ENCODE measurements at regions not wholly inside any gene's neighbourhood (a gene's known extent, or its start where the extent isn't known, plus 50 kb on each side); places are given as distances from the start of the nearest gene placed in this dataset.
"Not testable (repeated sequence)": the region's sequence is repeated elsewhere in the genome, so short reads cannot be mapped to it uniquely, and the experiment has no call there.

- no peak for DNase-seq
These were observed 442.6 kb upstream of the RGMB start for GRCh38 chr5:98330871-98331270.

GRCh38 chr5:98333921-98334320, 439.5 kb upstream of the RGMB start:
- no peak for DNase-seq

GRCh38 chr5:98334946-98335345, 438.5 kb upstream of the RGMB start:
- no peak for DNase-seq

- no peak for DNase-seq
These were observed 434.2 kb upstream of the RGMB start for GRCh38 chr5:98339141-98339848.

- no peak for DNase-seq
These were observed 432.1 kb upstream of the RGMB start for GRCh38 chr5:98341038-98342032.

GRCh38 chr5:98342958-98343660, 430.4 kb upstream of the RGMB start:
- not testable (repeated sequence) for DNase-seq

- DNase-seq: no peak
These were observed 424.0 kb upstream of the RGMB start for GRCh38 chr5:98349251-98349989.

GRCh38 chr5:98349990-98350365, 423.5 kb upstream of the RGMB start:
- no peak for DNase-seq

GRCh38 chr5:98354922-98355321, 418.5 kb upstream of the RGMB start:
- DNase-seq: no peak

GRCh38 chr5:98360548-98360947, 412.9 kb upstream of the RGMB start:
- no peak for DNase-seq

- DNase-seq: no peak
These were observed 410.3 kb upstream of the RGMB start for GRCh38 chr5:98363157-98363556.

GRCh38 chr5:98364549-98364948, 408.9 kb upstream of the RGMB start:
- no peak for DNase-seq

- DNase-seq: peak; percentile 59
These were observed 408.3 kb upstream of the RGMB start for GRCh38 chr5:98365126-98365525.

- no peak for DNase-seq
These were observed 405.3 kb upstream of the RGMB start for GRCh38 chr5:98368141-98368540.

GRCh38 chr5:98372351-98372750, 401.1 kb upstream of the RGMB start:
- no peak for DNase-seq

GRCh38 chr5:98391921-98392625, 381.4 kb upstream of the RGMB start:
- no peak for DNase-seq

GRCh38 chr5:98393205-98393604, 380.3 kb upstream of the RGMB start:
- DNase-seq: not testable (repeated sequence)

- no peak for DNase-seq
These were observed 376.4 kb upstream of the RGMB start for GRCh38 chr5:98397081-98397480.

- no peak for DNase-seq
These were observed 375.0 kb upstream of the RGMB start for GRCh38 chr5:98398465-98398864.

- no peak for DNase-seq
These were observed 371.8 kb upstream of the RGMB start for GRCh38 chr5:98401656-98402055.

GRCh38 chr5:98402130-98402529, 371.3 kb upstream of the RGMB start:
- no peak for DNase-seq

GRCh38 chr5:98403131-98403530, 370.3 kb upstream of the RGMB start:
- no peak for DNase-seq

Data from NCI-H1105 (cell line).